HEK293 (cell line): ENCODE measurements at regions not wholly inside any gene's neighbourhood (a gene's known extent, or its start where the extent isn't known, plus 50 kb on each side); places are given as distances from the start of the nearest gene placed in this dataset.

ENCODE experiments used
- MEIS1 ChIP-seq: sonication (generic); formaldehyde crosslinking; IDR thresholded peaks from 2 replicates; pipeline ENCODE4 v1.8.1; 2022; ENCODE audit warnings: missing genetic modification reagents, mild to moderate bottlenecking, borderline replicate concordance
- SALL2 ChIP-seq: fragments of 450-650 bp; formaldehyde crosslinking; IDR thresholded peaks from 2 replicates; pipeline ENCODE4 v1.5.0; 2017; ENCODE audit warnings: missing biosample characterization, mild to moderate bottlenecking, missing genetic modification characterization, borderline replicate concordance
- ZBTB8A ChIP-seq: fragments of 450-650 bp; formaldehyde crosslinking; IDR thresholded peaks from 2 replicates; pipeline ENCODE4 v1.5.1; 2016; ENCODE audit warnings: missing biosample characterization, missing genetic modification characterization
- ZFP37 ChIP-seq: fragments of 450-650 bp; formaldehyde crosslinking; IDR thresholded peaks from 2 replicates; pipeline ENCODE4 v1.5.1; 2016; ENCODE audit warnings: missing biosample characterization, missing genetic modification characterization
- ZNF549 ChIP-seq: fragments of 450-650 bp; IDR thresholded peaks from 2 replicates; pipeline ENCODE4 v1.5.1; 2018; ENCODE audit warnings: missing biosample characterization, missing genetic modification characterization, mild to moderate bottlenecking, inconsistent platforms, moderate library complexity
- ZNF660 ChIP-seq: fragments of 450-650 bp; IDR thresholded peaks from 2 replicates; pipeline ENCODE4 v1.5.1; 2018; ENCODE audit warnings: missing biosample characterization, mild to moderate bottlenecking, missing genetic modification characterization
- ZSCAN16 ChIP-seq: fragments of 450-650 bp; formaldehyde crosslinking; IDR thresholded peaks from 2 replicates; pipeline ENCODE4 v1.5.1; 2016; ENCODE audit warnings: missing biosample characterization, missing genetic modification characterization
- TF ChIP-seq, protein P1 (sequence below): fragments of 450-650 bp; formaldehyde crosslinking; IDR thresholded peaks from 2 replicates; pipeline ENCODE4 v1.5.1; 2016; ENCODE audit warnings: missing biosample characterization, missing genetic modification characterization

DNA sequence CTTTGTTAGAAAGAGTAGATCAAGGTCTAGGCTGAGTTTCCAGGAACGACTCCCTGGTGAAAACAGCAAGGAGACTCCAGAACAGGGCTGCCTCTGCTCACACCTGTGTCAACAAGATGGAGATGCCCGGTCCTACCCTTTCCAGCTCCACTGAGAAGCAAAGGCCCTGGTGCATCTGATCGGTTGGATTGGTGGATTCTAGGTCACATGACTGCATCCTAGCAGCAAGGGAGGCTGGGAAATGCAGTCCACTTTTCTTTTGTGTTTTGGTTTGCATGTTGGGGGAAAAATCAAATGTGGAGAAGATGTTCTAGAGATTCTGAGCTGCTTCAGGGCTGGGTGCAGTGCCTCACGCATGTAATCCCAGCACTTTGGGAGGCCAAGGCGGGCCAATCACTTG is 82.0 kb upstream of the TRIO start:
- no peak for TF ChIP-seq ZNF660 (tag by site-specific recombination)
- no peak for TF ChIP-seq SALL2 (tag by site-specific recombination)
- no peak for TF ChIP-seq ZSCAN16 (tag by site-specific recombination)
- TF ChIP-seq ZFP37: no peak
- TF ChIP-seq, protein P1, sequence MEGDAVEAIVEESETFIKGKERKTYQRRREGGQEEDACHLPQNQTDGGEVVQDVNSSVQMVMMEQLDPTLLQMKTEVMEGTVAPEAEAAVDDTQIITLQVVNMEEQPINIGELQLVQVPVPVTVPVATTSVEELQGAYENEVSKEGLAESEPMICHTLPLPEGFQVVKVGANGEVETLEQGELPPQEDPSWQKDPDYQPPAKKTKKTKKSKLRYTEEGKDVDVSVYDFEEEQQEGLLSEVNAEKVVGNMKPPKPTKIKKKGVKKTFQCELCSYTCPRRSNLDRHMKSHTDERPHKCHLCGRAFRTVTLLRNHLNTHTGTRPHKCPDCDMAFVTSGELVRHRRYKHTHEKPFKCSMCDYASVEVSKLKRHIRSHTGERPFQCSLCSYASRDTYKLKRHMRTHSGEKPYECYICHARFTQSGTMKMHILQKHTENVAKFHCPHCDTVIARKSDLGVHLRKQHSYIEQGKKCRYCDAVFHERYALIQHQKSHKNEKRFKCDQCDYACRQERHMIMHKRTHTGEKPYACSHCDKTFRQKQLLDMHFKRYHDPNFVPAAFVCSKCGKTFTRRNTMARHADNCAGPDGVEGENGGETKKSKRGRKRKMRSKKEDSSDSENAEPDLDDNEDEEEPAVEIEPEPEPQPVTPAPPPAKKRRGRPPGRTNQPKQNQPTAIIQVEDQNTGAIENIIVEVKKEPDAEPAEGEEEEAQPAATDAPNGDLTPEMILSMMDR (tag by site-specific recombination): no peak
- TF ChIP-seq ZBTB8A (tag by site-specific recombination): no peak
- no peak for TF ChIP-seq MEIS1 (CRISPR knock-in tag)
- TF ChIP-seq ZNF549 (tag by site-specific recombination): no peak
